Skin of body (tissue), 1 donor: ENCODE measurements at regions not wholly inside any gene's neighbourhood (a gene's known extent, or its start where the extent isn't known, plus 50 kb on each side); places are given as distances from the start of the nearest gene placed in this dataset. TPM values are rescaled to one million over a fixed set of nuclear protein-coding genes. Genes with fewer than 3 reads are reported as not detected.

Experiments
- small RNA-seq: library from RNA; depleted of rRNA; stranded (forward); fragments of <200 nt; gene quantifications from one replicate; pipeline ENCODE3, GENCODE V24; 2014; ENCODE audit warnings: low replicate concordance

Small RNA genes lying in the stretch of these regions (small RNA-seq; reads per million reads assigned to genes)
- gene AC082651.2: not detected
- gene RNU4-73P: not detected
